SJSA1 (cell line): ENCODE measurements at regions not wholly inside any gene's neighbourhood (a gene's known extent, or its start where the extent isn't known, plus 50 kb on each side); places are given as distances from the start of the nearest gene placed in this dataset.
A peak's percentile ranks its signal among the peaks of the same experiment; 100 is the strongest.

ENCODE experiments used
- DNase-seq, 2 experiments: peaks; one replicate each; pipeline ENCODE4 v3.0.0-alpha.2; 2015 to 2020; ENCODE audit warnings: low spot score in 2 of 2, low read depth in 1 of 2
- H3K27ac ChIP-seq: fragments of 250-450 bp; sonication (Bioruptor Pico); 2 replicates; pipeline ENCODE4 v1.5.1; 2020; ENCODE audit warnings: mild to moderate bottlenecking, moderate library complexity
- H3K27me3 ChIP-seq: fragments of 250-450 bp; sonication (Bioruptor Pico); replicated peaks from 2 replicates; pipeline ENCODE4 v1.5.1; 2020; ENCODE audit warnings: mild to moderate bottlenecking, moderate library complexity
- H3K36me3 ChIP-seq: fragments of 250-450 bp; sonication (Bioruptor Pico); 2 replicates; pipeline ENCODE4 v1.5.1; 2020; ENCODE audit warnings: mild to moderate bottlenecking
- H3K4me1 ChIP-seq: fragments of 250-450 bp; sonication (Bioruptor Pico); replicated peaks from 2 replicates; pipeline ENCODE4 v1.6.1; 2021; ENCODE audit warnings: mild to moderate bottlenecking
- H3K4me3 ChIP-seq: fragments of 250-450 bp; sonication (Bioruptor Pico); 2 replicates; pipeline ENCODE4 v1.5.1; 2020; ENCODE audit warnings: mild to moderate bottlenecking
- H3K9me3 ChIP-seq: fragments of 250-450 bp; sonication (Bioruptor Pico); replicated peaks from 2 replicates; pipeline ENCODE4 v1.5.1; 2020; ENCODE audit warnings: mild to moderate bottlenecking

DNA sequence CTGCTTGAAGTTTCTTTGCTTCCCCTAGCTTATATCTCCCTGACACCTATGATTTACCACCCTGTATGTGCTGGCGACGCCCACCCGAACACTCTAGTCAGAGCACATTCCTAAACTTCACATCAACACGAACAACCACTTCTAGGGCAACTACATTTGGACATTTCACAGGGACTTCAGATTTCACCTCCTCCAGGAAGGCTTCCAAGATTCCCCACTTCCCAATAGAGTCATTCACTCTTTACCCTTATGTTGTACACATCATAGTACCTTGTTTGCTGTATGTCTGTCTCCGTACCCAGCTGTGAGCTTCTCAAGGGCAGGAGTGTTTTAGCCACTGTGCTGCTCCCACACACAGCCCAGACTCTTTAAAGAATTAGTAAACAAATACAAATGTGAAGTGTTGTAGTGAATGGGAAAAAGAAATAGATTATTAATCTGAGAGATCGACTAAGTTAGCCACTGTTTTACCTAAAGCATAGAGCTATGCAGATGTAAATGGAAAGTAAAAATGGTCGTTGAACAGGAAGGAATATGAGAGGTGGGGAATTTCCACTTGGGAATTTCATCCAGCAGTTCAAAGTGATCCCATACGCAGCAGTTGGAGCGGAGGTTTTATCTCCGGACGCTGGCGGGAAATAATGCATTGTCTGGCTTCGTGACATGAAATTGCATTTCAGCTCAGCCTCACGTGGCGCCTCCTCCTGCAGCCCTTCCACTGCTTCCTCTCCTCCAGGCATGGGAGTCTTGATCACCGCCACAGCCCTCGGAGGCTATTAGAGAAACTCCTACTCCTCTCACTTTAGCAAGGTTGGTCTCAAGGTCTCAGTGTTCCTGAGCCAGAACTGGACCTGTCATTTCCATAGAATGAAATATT lies 233.4 kb upstream of the COPS8 start:
- Histone ChIP-seq H3K4me3 (no peak overlapping the region), H3K9me3 (no peaks in the 10 kb centered on the region), H3K4me1 (no peaks in the 10 kb centered on the region), H3K27ac (no peak overlapping the region), H3K27me3 (no peaks in the 10 kb centered on the region), H3K36me3 (no peaks in the 10 kb centered on the region)
- DNase-seq, result no peak

DNA sequence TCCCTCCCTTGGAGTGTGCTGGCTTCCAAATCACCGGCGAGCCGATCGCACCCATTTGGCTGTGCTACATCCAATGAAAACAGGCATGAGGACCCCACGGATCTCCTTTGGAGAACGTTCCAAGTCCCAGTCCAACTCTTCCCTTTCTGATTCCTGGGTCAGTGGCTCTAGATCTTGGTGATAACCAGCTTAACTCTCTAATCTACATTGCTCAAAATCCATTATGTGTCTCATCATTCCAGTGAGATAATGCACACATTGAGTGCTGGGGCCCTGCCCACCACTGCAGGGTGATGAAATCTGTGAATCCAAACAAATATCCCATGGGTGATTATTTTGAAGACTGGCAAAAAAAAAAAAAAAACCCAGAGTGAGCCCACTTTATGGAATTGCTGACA lies 232.7 kb upstream of the COPS8 start:
- Histone ChIP-seq H3K27me3 (no peaks in the 10 kb centered on the region), H3K27ac (no peak overlapping the region), H3K4me1 (no peaks in the 10 kb centered on the region), H3K9me3 (no peaks in the 10 kb centered on the region), H3K4me3 (no peak overlapping the region), H3K36me3 (no peaks in the 10 kb centered on the region)
- no peak for DNase-seq

- Histone ChIP-seq H3K9me3 (no peaks in the 10 kb centered on the region), H3K4me1 (no peaks in the 10 kb centered on the region), H3K27me3 (no peaks in the 10 kb centered on the region), H3K36me3 (no peaks in the 10 kb centered on the region), H3K4me3 (no peak overlapping the region), H3K27ac (no peak overlapping the region)
- no peak for DNase-seq
These were observed 232.1 kb upstream of the COPS8 start for GRCh38 chr2:236853585-236854051.

GRCh38 chr2:236855176-236855865 lies 230.4 kb upstream of the COPS8 start:
- Histone ChIP-seq H3K27me3 (no peaks in the 10 kb centered on the region), H3K27ac (no peak overlapping the region), H3K4me1 (no peaks in the 10 kb centered on the region), H3K36me3 (no peaks in the 10 kb centered on the region), H3K9me3 (no peaks in the 10 kb centered on the region), H3K4me3 (no peak overlapping the region)
- DNase-seq, result no peak

GRCh38 chr2:236855866-236856847 lies 229.5 kb upstream of the COPS8 start:
- Histone ChIP-seq H3K27ac (no peak overlapping the region), H3K9me3 (no peaks in the 10 kb centered on the region), H3K4me3 (no peak overlapping the region), H3K4me1 (no peaks in the 10 kb centered on the region), H3K27me3 (no peaks in the 10 kb centered on the region), H3K36me3 (no peaks in the 10 kb centered on the region)
- no peak for DNase-seq

DNA sequence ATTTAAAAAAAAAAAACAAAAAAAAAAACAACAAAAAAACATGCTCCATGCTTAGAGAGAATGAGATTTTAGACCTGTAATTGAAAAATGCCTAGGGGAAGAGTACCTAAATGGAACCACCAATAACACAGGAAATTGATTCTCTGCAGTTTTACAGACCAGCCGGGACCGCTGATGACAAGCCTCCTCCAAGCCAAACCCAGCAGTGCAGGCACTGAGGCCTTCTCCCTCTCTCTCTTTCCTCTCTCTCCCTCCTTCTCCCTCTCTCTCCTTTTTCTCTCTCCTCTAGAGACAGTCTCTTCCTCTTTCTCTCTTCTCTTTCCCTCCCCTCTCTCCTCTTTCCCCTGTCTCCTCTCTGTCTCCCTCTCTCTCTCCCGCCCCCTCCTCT lies 228.8 kb upstream of the COPS8 start:
- no peaks in the 10 kb centered on the region for H3K27me3 ChIP-seq
- no peak overlapping the region for H3K27ac ChIP-seq
- H3K36me3 ChIP-seq, result no peaks in the 10 kb centered on the region
- H3K4me1 ChIP-seq, result no peaks in the 10 kb centered on the region
- H3K4me3 ChIP-seq, result no peak overlapping the region
- no peaks in the 10 kb centered on the region for H3K9me3 ChIP-seq
- peak in 1 of 2 experiments; percentile 4 for DNase-seq

- peaks cover under 1% of the 10 kb centered on the region for H3K4me1 ChIP-seq
- no peak overlapping the region for H3K4me3 ChIP-seq
- H3K27me3 ChIP-seq, result no peaks in the 10 kb centered on the region
- DNase-seq, result peak in 1 of 2 experiments; percentile 38
- H3K9me3 ChIP-seq, result no peaks in the 10 kb centered on the region
- no peak overlapping the region for H3K27ac ChIP-seq
- H3K36me3 ChIP-seq, result no peaks in the 10 kb centered on the region
These were observed 228.4 kb upstream of the COPS8 start for GRCh38 chr2:236857246-236857645.

GRCh38 chr2:236857781-236858180 lies 227.9 kb upstream of the COPS8 start:
- H3K36me3 ChIP-seq, result no peaks in the 10 kb centered on the region
- peak in 1 of 2 experiments; percentile 30 for DNase-seq

GRCh38 chr2:236858661-236859060 lies 227.0 kb upstream of the COPS8 start:
- no peaks in the 10 kb centered on the region for H3K9me3 ChIP-seq
- peak in 1 of 2 experiments; percentile 16 for DNase-seq
- no peaks in the 10 kb centered on the region for H3K27me3 ChIP-seq
- no peak overlapping the region for H3K4me3 ChIP-seq
- no peaks in the 10 kb centered on the region for H3K36me3 ChIP-seq
- peaks cover 15% of the 10 kb centered on the region for H3K4me1 ChIP-seq
- H3K27ac ChIP-seq, result no peak overlapping the region

More at GRCh38 chr2:236857781-236858180, 227.9 kb upstream of the COPS8 start:
- Histone ChIP-seq H3K4me1 (peaks cover 6% of the 10 kb centered on the region), H3K27ac (no peak overlapping the region), H3K4me3 (no peak overlapping the region), H3K27me3 (no peaks in the 10 kb centered on the region), H3K9me3 (no peaks in the 10 kb centered on the region)

DNA sequence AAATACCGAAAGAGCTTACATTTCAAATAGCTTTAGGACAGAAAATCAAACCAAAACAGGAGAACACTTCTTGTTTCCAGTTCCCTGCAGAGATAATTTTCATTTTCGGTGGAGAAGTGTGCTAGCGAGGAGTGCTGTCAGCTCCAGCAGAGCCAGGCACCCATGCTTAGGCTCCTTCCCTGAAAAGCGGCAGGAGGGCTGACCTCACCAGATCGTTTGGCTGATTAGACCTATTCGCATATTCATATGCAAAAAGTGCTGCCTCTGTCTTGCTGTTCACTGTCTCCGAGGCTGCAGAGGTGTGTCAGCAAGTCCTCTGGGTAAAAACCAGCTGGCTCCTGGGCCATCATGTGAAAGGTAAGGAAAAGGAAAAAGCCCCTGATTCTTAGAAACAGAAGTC lies 225.8 kb upstream of the COPS8 start:
- Histone ChIP-seq H3K4me3 (no peak overlapping the region), H3K36me3 (no peaks in the 10 kb centered on the region), H3K27me3 (no peaks in the 10 kb centered on the region), H3K27ac (no peak overlapping the region), H3K4me1 (peaks cover 16% of the 10 kb centered on the region), H3K9me3 (no peaks in the 10 kb centered on the region; the same call in 1 of the 2 replicates)
- DNase-seq, result no peak

DNA sequence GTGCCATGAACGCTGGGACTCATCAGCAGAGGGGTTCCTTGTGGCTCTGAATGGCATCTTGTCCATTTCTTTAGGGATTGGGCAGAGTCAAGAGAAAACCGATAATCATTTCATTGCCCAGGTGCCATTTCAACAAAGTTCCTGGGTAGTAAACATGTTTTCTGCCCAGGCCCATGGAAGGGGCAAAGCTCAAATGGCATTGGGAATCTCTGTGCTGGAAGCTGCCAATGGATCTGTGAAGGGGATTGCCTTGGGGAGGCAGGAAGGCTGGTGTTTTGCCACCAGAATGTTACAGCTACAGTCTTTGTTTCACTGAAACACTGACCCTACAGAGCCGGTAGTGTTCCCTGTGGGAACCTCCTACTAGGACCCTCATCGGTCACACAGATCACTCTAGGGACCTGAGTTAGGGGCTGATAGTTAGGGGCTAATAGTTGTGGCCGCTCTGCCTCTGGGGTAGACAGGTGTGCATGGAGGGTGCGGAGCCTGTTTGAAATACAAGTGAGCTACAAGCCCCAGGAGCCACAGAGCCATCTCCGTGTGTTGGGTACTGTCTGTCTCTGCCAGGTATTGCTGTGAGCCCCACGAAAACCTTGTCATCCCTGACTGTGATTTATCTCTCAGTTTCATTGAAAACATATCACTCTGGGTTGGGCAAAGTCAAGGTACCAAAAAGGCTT lies 224.4 kb upstream of the COPS8 start:
- DNase-seq, result peak in 1 of 2 experiments; percentile 23
- Histone ChIP-seq H3K4me3 (no peak overlapping the region), H3K9me3 (peaks cover 5% of the 10 kb centered on the region; the same call in 1 of the 2 replicates), H3K27me3 (no peaks in the 10 kb centered on the region), H3K27ac (no peak overlapping the region), H3K4me1 (peaks cover 16% of the 10 kb centered on the region), H3K36me3 (no peaks in the 10 kb centered on the region)

- H3K4me3 ChIP-seq, result no peak overlapping the region
- H3K27ac ChIP-seq, result no peak overlapping the region
- H3K27me3 ChIP-seq, result no peaks in the 10 kb centered on the region
- H3K9me3 ChIP-seq, result peaks cover 5% of the 10 kb centered on the region; the same call in 1 of the 2 replicates
- peaks cover 17% of the 10 kb centered on the region for H3K4me1 ChIP-seq
- peak in 1 of 2 experiments; percentile 16 for DNase-seq
- no peaks in the 10 kb centered on the region for H3K36me3 ChIP-seq
These were observed 223.7 kb upstream of the COPS8 start for GRCh38 chr2:236861944-236862343.

GRCh38 chr2:236862526-236862925 lies 223.2 kb upstream of the COPS8 start:
- Histone ChIP-seq H3K4me3 (no peak overlapping the region), H3K36me3 (no peaks in the 10 kb centered on the region), H3K9me3 (peaks cover 5% of the 10 kb centered on the region; the same call in 1 of the 2 replicates), H3K4me1 (peaks cover 22% of the 10 kb centered on the region), H3K27ac (peak overlapping the region; percentile 36), H3K27me3 (no peaks in the 10 kb centered on the region)
- DNase-seq, result peak in 1 of 2 experiments; percentile 29
